Hematopoietic multipotent progenitor cell treated with erythropoietin and hydrocortisone succinate and interleukin-3 and kit ligand, for 6 days (in vitro differentiated cells): ENCODE measurements at regions not wholly inside any gene's neighbourhood (a gene's known extent, or its start where the extent isn't known, plus 50 kb on each side); places are given as distances from the start of the nearest gene placed in this dataset.

Experiments
- DNase-seq: peaks from one replicate; pipeline ENCODE4 v3.0.0-alpha.2; 2015

GRCh38 chr15:61318802-61319525 lies 89.9 kb upstream of the RORA start:
- DNase-seq: no peak

- DNase-seq: no peak
Observed at GRCh38 chr15:61318301-61318700, 89.2 kb upstream of the RORA start.

- no peak for DNase-seq
Observed at GRCh38 chr15:61315471-61315870, 86.4 kb upstream of the RORA start.

- no peak for DNase-seq
Observed at GRCh38 chr15:61314427-61314826, 85.3 kb upstream of the RORA start.

- DNase-seq: no peak
Observed at GRCh38 chr15:61309617-61310016, 80.5 kb upstream of the RORA start.

- DNase-seq: no peak
Observed at GRCh38 chr15:61309031-61309511, 80.0 kb upstream of the RORA start.

GRCh38 chr15:61308437-61308836 lies 79.3 kb upstream of the RORA start:
- no peak for DNase-seq

GRCh38 chr15:61307474-61307873 lies 78.4 kb upstream of the RORA start:
- DNase-seq: no peak

- DNase-seq: no peak
Observed at GRCh38 chr15:61301701-61302100, 72.6 kb upstream of the RORA start.

GRCh38 chr15:61299075-61299763 lies 70.1 kb upstream of the RORA start:
- DNase-seq: no peak

- no peak for DNase-seq
Observed at GRCh38 chr15:61295239-61295638, 66.1 kb upstream of the RORA start.

GRCh38 chr15:61282661-61283060 lies 53.6 kb upstream of the RORA start:
- DNase-seq: no peak

- DNase-seq: no peak
Observed at GRCh38 chr15:61281328-61281727, 52.2 kb upstream of the RORA start.
